Activated CD4-positive, alpha-beta T cell treated with anti-CD3 and anti-CD28 coated beads, Interleukin-2, amount 50 U/mL, for 4 hours (primary cell): ENCODE measurements at regions not wholly inside any gene's neighbourhood (a gene's known extent, or its start where the extent isn't known, plus 50 kb on each side); places are given as distances from the start of the nearest gene placed in this dataset.
A peak's percentile ranks its signal among the peaks of the same experiment; 100 is the strongest.

Experiments used
- DNase-seq, 2 experiments: peaks; one replicate each; pipeline ENCODE4 v3.0.0-alpha.2; 2020

DNA sequence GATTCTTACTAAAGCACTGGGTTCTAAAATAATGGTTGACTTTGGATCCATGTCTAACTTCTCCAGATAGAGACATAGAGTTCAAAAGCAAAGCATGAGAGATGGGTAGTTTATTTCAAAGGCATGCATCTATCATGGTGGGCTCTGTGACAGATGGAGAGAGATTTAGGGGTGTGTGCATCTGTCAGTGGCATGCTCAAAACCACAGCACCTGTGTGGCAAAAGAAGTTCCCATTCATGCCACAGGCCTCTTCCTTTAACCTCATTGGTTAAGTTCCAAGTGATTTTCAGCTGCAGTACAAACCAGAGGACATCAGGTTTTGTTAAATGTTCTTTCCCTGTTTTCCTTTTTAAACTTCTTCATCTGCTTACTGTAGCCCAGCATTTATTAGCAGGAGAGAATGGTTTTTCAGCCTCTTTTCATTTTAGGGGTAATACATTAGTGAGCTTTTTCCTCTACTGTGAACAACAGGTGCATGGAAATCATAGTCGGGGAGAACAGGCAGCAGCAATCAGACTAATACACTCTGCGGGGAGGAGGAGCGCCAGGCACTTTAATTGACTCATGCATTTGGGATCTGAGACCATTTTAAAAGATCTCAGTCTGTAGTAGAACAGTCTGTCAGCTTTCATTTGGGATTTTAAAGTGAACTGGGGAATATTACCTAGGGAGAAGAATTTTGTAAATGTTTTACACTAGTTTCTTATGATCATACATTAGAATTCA lies 52.4 kb upstream of the UPP2 start:
- DNase-seq, result no peak

DNA sequence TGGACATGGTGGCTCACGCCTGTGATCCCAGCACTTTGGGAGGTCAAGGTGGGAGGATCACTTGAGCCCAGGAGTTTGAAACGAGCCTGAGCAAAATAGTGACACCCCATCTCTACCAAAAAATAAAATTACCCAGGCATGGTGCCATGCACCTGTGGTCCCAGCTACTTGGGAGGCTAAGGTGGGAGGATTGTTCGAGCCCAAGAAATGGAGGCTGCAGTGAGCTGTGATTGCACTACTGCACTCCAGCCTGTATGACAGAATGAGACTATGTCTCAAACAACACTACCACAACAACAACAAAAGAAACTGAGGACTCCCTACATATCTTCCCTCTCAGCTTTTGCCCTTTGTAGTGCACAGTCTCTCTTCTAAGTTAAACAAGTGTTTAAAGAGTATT lies 53.3 kb upstream of the UPP2 start:
- no peak for DNase-seq

GRCh38 chr2:158047156-158047611 lies 54.5 kb upstream of the UPP2 start:
- DNase-seq, result no peak

GRCh38 chr2:158046121-158046880 lies 55.4 kb upstream of the UPP2 start:
- no peak for DNase-seq

DNA sequence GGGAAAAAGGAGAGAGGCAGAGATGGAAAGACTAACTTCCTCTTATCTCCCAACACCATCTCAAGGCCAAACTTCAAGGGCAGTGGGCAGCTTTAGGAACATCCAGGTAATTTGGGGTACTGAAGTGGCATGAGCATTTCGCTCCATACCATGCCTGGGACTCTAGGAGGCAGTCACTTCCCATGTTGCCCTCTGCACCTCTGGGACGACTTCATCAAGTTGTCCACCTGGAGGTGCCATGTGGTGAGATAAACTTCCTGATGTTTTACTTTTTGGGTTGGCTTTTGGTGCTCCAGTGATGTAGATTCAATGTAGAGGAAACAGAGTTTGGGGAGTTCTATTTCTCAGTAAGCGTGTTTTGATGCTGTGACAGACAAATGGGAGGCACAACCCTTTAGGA lies 56.3 kb upstream of the UPP2 start:
- DNase-seq, result no peak

GRCh38 chr2:158043181-158043948 lies 58.3 kb upstream of the UPP2 start:
- no peak for DNase-seq

- no peak for DNase-seq
These were observed 59.0 kb upstream of the UPP2 start for GRCh38 chr2:158042666-158043065.

DNA sequence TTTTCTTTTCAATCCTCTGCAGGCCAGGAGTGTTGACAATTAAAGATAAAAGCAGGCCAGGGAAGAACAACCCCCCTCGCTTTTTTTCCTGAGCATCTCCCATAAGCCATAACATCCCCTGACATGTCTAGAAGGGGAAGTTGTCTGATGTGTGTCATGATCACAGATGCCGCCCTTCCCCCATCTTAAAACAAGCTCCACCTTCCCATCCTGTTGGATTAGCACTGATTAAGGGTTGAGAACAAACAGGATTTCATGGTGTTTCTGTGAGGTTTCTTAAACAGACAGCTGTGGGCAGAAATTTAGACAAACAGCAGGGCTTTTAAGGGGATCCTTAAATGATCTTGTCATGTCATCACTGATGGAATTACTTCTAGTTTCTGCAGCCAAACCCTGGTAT lies 59.4 kb upstream of the UPP2 start:
- DNase-seq, result no peak

DNA sequence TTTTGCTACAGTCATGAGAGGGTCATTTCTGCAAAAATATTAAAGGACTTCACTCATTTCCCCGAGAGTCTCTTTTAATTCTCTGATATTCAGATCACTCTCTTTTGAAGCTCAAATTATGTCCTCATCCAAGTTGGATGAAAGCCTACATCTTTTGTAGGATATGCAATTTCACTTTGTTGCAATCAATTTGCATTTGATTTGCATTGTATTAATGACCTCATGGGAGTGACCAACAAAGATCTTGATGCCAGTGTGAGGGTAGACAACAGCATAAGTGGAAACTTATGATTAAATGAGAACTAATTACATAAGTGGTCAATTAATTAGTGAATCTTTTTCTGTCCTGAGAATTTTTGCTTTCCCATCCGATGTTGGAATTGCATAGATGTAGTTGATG lies 60.3 kb upstream of the UPP2 start:
- DNase-seq, result no peak

DNA sequence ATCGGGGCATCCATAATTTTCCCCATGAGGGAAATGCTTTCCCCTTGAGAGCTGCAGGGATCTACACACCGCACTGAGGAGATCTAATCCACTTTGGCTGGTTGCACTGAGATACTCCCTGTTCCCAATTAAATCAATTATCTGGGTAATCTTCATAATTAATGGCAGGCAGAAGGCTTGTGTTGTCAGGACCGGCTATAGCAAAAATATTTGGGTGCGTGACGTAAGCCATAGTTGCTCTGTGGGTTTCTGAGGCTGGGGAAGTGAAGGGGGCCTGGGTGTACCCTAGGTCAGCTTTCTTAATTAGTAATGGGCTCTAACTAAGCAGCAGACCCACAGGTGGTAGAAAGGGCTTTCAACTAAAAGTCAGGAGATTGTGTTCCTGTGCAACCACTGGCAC lies 62.8 kb upstream of the UPP2 start:
- no peak for DNase-seq

DNA sequence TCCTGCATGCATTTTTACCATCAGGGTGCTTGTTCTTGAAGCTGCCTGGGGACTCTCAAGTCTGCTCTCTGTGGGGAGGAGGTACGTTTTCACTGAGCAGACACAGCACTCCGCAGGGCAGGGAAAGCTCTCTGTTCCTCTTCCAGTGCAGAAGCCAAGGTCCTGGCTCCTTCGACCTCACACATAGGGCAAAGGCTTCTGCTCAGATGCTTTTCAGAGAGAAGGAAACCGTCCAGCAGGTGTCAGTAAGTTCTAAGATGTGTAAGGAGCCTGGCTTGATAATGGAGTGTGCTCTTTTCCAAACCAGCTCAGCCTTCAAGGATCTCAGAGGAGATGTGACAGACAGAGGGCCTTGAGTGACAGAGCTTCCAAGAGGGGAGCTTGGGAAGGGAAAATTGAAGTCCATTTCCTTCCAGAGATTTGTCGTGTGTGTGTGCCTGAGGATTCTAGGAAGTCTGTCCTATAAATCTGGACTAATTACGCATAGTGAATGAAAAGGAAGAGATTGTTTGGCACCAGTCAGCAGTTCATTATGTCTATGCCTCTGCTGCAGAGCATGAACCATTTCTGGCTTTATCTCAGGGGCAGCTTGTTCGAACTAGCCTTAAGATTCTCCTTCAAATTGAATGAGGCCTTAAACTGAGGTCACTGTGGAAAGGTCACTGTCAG lies 67.3 kb upstream of the UPP2 start:
- DNase-seq, result no peak

- no peak for DNase-seq
These were observed 70.3 kb upstream of the UPP2 start for GRCh38 chr2:158031371-158031770.

GRCh38 chr2:158025255-158025996 lies 76.2 kb upstream of the UPP2 start:
- no peak for DNase-seq

DNA sequence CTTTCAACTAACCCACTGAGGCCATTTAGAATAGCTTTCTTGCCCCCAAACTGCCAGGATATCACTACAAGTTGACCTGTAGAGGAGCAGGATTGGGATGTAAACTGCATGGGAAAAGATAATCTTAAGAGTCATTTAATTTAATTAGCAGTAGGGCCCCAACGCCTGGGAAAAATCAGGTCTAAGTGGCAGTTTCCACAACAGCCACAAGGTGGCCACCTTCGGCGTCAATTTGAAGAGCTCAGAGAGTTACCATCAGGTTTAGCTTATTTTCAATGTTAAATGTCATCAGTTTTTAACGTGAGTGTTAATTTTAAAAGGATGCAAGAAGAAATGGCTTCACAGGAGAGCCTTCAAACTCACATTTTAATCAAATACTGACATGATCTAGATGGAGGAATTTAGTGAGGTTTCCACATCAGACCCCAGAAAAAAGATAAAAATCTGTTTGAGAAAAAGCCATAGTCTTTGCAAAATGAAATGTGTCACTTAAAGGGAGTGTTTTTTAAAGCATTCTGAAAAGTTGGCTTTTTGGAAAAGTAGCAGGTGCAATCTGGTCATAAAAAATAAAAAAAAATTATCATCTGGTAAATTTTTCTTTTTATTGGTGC lies 77.3 kb upstream of the UPP2 start:
- DNase-seq, result peak; percentile 51 to 56

DNA sequence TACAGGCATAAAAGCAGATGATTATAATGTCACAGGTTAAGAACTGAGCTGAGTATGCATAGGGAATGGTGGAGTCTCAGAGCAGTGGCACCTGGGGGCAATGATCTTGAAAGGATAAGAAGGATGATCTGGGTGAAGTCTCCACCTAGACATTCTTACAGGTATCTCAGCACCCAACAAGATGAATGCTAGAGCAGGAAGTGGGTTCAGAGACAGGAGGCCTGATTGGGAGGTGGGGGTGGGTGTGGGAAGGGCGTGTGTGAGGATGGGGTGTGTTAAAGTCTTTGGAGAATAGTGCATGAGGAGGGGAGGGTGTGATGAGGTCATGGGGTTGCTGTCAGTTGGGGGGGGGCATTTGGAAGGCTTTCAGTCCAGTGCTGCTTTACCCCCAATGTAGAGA lies 78.8 kb upstream of the UPP2 start:
- DNase-seq, result no peak

DNA sequence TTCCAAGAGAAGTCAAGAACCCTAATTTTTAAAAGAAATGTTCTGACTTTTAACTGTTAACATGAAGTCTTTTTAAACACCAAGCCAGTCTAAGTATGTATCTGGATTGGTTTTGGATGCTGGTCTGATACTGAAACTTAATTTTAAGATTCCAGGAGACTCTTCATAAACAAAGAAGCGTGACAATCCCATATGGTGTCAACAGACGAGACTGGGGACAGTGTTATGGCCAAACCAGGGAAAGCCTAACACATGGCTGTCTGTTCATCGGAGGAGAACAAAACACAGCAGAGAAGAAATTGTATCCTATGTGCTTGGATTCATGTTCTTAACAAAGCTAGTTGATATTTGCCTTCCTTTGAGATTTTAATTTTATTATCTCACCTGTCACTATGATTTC lies 80.5 kb upstream of the UPP2 start:
- DNase-seq, result no peak

DNA sequence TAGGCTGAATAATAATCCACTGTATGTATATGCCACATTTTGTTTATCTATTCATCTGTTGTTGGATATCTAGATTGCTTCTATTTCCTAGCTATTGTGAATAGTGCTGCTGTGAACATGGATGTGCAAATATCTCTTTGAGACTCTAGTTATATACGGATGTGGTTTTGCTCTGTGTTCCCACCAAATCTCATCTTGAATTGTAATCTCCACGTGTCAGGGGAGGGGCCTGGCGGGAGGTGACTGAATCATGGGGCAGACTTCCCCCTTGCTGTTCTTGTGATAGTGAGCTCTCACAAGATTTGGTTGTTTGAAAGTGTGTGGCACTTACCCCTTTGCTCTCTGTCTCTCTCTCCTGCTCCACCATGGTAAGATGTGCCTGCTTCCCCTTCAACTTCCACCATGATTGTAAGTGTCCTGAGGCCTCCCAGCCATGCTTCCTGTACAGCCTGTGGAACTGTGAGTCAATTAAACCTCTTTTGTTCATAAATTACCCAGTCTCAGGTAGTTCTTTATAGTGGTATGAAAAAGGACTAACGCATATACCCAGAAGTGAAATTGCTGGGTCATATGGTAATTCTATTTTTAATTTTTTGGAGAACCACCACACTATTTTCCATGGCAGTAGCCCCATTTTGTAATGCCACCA lies 86.1 kb upstream of the UPP2 start:
- DNase-seq, result peak; percentile 5 to 7

DNA sequence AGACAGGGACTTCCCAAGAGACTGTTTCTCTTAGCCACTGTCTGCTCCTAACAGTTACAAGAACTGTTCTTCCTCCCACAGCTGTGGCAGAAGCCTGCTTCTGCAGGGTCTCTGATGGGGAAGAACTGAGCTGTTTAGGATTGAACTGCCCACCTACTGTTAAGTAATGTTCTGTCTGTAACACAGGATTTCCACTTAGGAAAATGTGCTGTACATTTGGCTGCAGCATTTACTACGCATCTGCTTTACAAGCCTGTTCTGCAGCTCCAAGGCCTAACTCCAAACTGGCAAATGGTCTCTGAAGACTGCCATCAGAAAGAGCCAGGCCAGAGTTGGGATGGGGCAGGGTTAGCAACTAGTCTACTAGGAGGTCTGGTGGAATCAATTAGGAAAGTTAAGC lies 87.8 kb upstream of the UPP2 start:
- no peak for DNase-seq

GRCh38 chr2:158011055-158011771 lies 90.5 kb upstream of the UPP2 start:
- DNase-seq, result no peak

- no peak for DNase-seq
These were observed 92.3 kb upstream of the UPP2 start for GRCh38 chr2:158009399-158009798.
